Panc1 (cell line): ENCODE measurements at regions not wholly inside any gene's neighbourhood (a gene's known extent, or its start where the extent isn't known, plus 50 kb on each side); places are given as distances from the start of the nearest gene placed in this dataset.

Experiments
- ATAC-seq: fragments of 200-7000 bp; cut with Tn5 transposase; 2 replicates; pipeline ENCODE4 v1.9.1; 2020; ENCODE audit warnings: mild to moderate bottlenecking, moderate library complexity
- BruUV-seq: library from RNA; stranded (reverse); fragments of 400-500 nt; replicated peaks from 2 replicates; lab custom pipeline; 2021; lab: Mats Ljungman, UMichigan
- CTCF ChIA-PET: fragments of 300-600 bp; sonication (Branson Sonifier 250); formaldehyde crosslinking; loops from one replicate; lab custom pipeline; 2022; ENCODE audit warnings: antibody characterized with exemption; lab: Charles Lee
- POLR2A ChIA-PET: fragments of 300-600 bp; sonication (Branson Sonifier 250); formaldehyde crosslinking; loops from one replicate; lab custom pipeline; 2022; ENCODE audit warnings: antibody characterized with exemption; lab: Charles Lee
- DNase-seq: peaks from one replicate; pipeline ENCODE4 v3.0.0-alpha.2; 2010; ENCODE audit warnings: low read depth, low spot score
- H3K27ac ChIP-seq: 2 replicates; pipeline ENCODE4 v1.5.1; 2011; ENCODE audit warnings: mild to moderate bottlenecking, low read length, inconsistent platforms
- H3K27me3 ChIP-seq: fragments of 200-500 bp; sonication (Bioruptor generic); 2 replicates; pipeline ENCODE4 v1.6.0; 2014; ENCODE audit warnings: low read length, inconsistent platforms; ENCODE audit not compliant: control insufficient read depth, insufficient read depth
- H3K36me3 ChIP-seq: fragments of 200-500 bp; sonication (Bioruptor generic); 2 replicates; pipeline ENCODE4 v1.5.1; 2014; ENCODE audit warnings: inconsistent platforms, mild to moderate bottlenecking, low read length, moderate library complexity; ENCODE audit not compliant: control insufficient read depth, insufficient read depth
- H3K4me1 ChIP-seq: 2 replicates; pipeline ENCODE4 v1.5.1; 2011; ENCODE audit warnings: inconsistent platforms, mild to moderate bottlenecking, low read length, moderate library complexity; ENCODE audit not compliant: control insufficient read depth, insufficient read depth
- H3K4me3 ChIP-seq, 2 experiments: 2 replicates each; pipeline ENCODE4 v1.5.1; 2011 to 2012; ENCODE audit warnings: low read depth in 2 of 2, low read length in 2 of 2, mild to moderate bottlenecking in 2 of 2, inconsistent platforms in 1 of 2, moderate library complexity in 1 of 2
- H3K9me3 ChIP-seq: fragments of 200-500 bp; sonication (Bioruptor generic); 2 replicates; pipeline ENCODE4 v1.5.1; 2014; ENCODE audit warnings: low read depth, mild to moderate bottlenecking, inconsistent platforms, low read length, moderate library complexity; ENCODE audit not compliant: control insufficient read depth, insufficient read depth
- CTCF ChIP-seq: fragments of 450-650 bp; IDR thresholded peaks from 2 replicates; pipeline ENCODE4 v1.5.1; 2017; ENCODE audit warnings: mild to moderate bottlenecking
- POLR2AphosphoS5 ChIP-seq: IDR thresholded peaks from 2 replicates; pipeline ENCODE4 v1.6.1; 2012; ENCODE audit warnings: mild to moderate bottlenecking, low read depth, low read length, moderate library complexity
- REST ChIP-seq, 2 experiments: IDR thresholded peaks; 2 replicates each; pipeline ENCODE4 v1.6.1; 2011 to 2012; ENCODE audit warnings: low read depth in 2 of 2, control low read depth in 1 of 2, low read length in 1 of 2, mild to moderate bottlenecking in 1 of 2, moderate library complexity in 1 of 2; ENCODE audit not compliant: insufficient read depth in 1 of 2
- SIN3A ChIP-seq: IDR thresholded peaks from 2 replicates; pipeline ENCODE4 v1.6.1; 2012; ENCODE audit warnings: low read depth, mild to moderate bottlenecking, low read length, moderate library complexity, borderline replicate concordance; ENCODE audit not compliant: insufficient read depth
- TCF7L2 ChIP-seq: IDR thresholded peaks from 2 replicates; pipeline ENCODE4 v1.6.1; 2011; ENCODE audit warnings: mild to moderate bottlenecking, low read depth, low read length, inconsistent platforms
- in situ Hi-C: cut with HindIII; loops from 2 replicates; pipeline ENCODE4 v1.10.0; 2016; ENCODE audit warnings: low sequenced_read_pairs, low pct_unique_long_range_greater_than_20kb
- intact Hi-C: fragments of 100-400 bp; cut with micrococcal nuclease; formaldehyde crosslinking; loops from one replicate; pipeline ENCODE4 v1.10.0; 2022; ENCODE audit not compliant: unreplicated experiment

- no peaks in the 10 kb centered on the region for H3K9me3 ChIP-seq
- CTCF ChIA-PET = interaction anchor here (0.7 kb wide), 1 partner anchor 375 kb away, joined by 3 read pairs; no protein-coding TSS in a partner anchor
- H3K4me1 ChIP-seq = no peaks in the 10 kb centered on the region
- H3K27ac ChIP-seq = no peak overlapping the region
- no peak overlapping the region for H3K4me3 ChIP-seq
- DNase-seq (no peak), ATAC-seq (no peak)
- H3K36me3 ChIP-seq = no peaks in the 10 kb centered on the region
- TF ChIP-seq REST (IDR thresholded peaks at IDR 0.05; ENCODE audit: insufficient read depth in 1 of 2, low read depth in 2 of 2, low read length in 1 of 2) (no peak), TCF7L2 (no peak), CTCF (no peak), SIN3A (no peak), POLR2AphosphoS5 (no peak)
- intact Hi-C loops = no loop called here
- POLR2A ChIA-PET = no interaction called here
- no peaks in the 10 kb centered on the region; the same call in 1 of the 2 replicates for H3K27me3 ChIP-seq
- BruUV-seq = no TSS peak
- in situ Hi-C loops = no loop called here
Observed at GRCh38 chr2:45209875-45210274, 200.6 kb upstream of the SIX2 start.

DNA sequence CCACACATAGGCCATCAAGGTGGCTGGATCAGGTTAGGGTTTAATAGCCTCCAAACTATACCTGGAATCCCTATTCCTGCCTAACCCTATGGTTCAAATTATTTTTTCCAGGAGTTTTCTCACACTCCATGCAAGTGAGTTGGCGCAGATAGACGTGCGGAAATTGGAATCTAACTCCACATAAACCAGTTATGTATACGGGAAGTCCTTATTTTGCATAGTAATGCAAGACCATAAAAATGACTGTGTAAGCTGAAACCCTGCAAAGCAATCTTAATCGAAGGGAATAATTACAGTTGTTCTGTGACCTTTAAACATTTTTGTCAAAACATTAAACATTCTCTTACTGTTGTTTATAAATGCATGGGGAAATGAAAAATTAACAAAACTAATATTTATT lies 200.1 kb upstream of the SIX2 start:
- ATAC-seq (no peak), DNase-seq (no peak)
- POLR2A ChIA-PET = no interaction called here
- CTCF ChIA-PET = interaction anchor here (0.7 kb wide), 1 partner anchor 375 kb away, joined by 3 read pairs; no protein-coding TSS in a partner anchor
- Histone ChIP-seq H3K27me3 (no peaks in the 10 kb centered on the region; the same call in 1 of the 2 replicates), H3K4me1 (no peaks in the 10 kb centered on the region), H3K9me3 (no peaks in the 10 kb centered on the region), H3K36me3 (no peaks in the 10 kb centered on the region), H3K4me3 (no peak overlapping the region), H3K27ac (no peak overlapping the region)
- intact Hi-C loops = no loop called here
- BruUV-seq = no TSS peak
- in situ Hi-C loops = no loop called here
- TF ChIP-seq SIN3A = no peak

GRCh38 chr2:45207101-45207500 lies 197.8 kb upstream of the SIX2 start:
- no TSS peak for BruUV-seq
- Histone ChIP-seq H3K9me3 (no peaks in the 10 kb centered on the region), H3K4me1 (no peaks in the 10 kb centered on the region), H3K4me3 (no peak overlapping the region), H3K27me3 (peaks cover 8% of the 10 kb centered on the region), H3K36me3 (no peaks in the 10 kb centered on the region), H3K27ac (no peak overlapping the region)
- intact Hi-C loops (no loop called here), in situ Hi-C loops (no loop called here)
- no peak for ATAC-seq
- DNase-seq = no peak
- ChIA-PET CTCF (no interaction called here), POLR2A (no interaction called here)
- no peak for TF ChIP-seq SIN3A
- TF ChIP-seq TCF7L2 = no peak
- no peak for TF ChIP-seq REST (IDR thresholded peaks at IDR 0.05; ENCODE audit: insufficient read depth in 1 of 2, low read depth in 2 of 2, low read length in 1 of 2)
